DMS53 treated with DMSO at 0.1 percent for 48 hours (cell line): ENCODE measurements at regions not wholly inside any gene's neighbourhood (a gene's known extent, or its start where the extent isn't known, plus 50 kb on each side); places are given as distances from the start of the nearest gene placed in this dataset.
A peak's percentile ranks its signal among the peaks of the same experiment; 100 is the strongest.

Source experiments
- DNase-seq: peaks from one replicate; lab custom pipeline; 2025; ENCODE audit not compliant: unreplicated experiment; lab: John Stamatoyannopoulos, UW

DNA sequence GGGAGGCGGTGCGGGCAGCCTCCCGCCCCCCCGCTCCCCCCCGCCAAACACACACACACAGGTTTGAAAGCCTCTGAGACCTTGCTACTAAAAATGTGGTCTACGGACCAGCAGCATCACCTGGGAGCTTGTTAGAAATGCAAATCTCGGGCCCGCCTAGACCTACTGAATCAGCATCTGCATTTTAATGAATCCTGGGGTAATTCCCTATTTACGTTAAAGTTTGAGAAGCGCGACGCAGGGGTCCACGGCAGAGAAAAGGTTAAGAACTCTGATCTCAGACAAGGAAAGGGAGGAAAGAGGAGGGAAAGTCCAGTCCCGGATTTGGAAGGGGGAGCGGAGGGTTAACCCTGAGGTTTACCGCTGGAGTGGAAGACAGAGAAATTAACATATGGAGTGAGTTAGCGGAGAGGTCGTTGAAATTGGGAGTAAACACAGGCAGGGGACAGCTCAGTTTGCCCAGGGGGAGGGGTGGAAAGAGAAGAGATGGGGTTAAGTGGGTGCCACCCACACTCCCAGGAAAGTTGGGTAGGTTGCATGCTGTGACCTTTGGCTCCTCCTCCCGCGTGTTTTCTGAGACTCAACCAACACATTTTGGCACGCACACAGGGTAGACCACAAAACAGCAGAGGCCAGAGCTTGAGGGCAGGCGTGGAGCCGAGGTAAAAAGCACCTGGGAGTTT is 483.6 kb downstream of the BCOR start:
- peak; percentile 22 for DNase-seq

DNA sequence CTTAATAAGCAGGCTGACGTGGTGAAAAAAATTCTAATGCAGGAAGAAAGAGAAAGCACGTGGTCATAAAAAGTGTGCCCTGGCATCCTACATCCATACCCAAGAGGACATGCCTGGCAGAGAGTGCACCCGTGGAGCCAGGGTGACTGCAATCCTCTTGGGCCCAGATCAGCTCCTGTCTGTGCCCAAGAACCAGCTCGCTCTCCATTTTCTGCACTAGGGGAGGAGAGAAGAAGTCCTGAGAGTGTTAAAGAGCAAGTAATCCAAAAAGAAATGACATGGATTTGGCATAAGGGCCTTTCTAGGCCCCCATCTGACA is 483.1 kb downstream of the BCOR start:
- no peak for DNase-seq

DNA sequence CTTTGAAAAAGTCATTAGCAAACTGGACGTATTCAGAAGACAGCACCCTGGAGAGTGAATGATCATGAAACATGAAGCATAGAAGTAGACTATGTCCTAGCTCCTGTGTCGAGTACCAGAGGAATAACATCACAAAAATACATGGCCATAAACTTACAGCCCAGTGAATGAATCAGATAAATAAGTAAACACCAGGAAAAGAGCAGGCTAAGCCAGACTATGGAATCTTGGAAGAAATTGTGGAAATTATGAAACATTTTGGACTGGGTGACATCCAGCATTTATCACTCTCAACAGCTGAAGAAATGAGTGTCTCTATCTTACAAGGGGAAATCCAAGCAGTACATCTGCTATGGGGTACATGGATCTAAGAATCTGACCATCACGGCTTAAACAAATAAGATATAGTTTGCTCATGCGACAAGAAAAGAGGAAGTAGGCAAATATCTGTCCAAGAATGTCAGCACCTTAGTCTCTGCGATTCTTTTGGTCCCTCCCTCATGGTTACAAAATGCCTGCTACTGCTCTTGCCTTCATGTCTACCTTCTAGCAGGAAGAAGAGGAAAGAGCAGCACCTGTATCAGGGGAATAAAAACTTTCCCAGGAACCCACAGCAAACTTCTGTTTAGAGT is 481.5 kb downstream of the BCOR start:
- no peak for DNase-seq

DNA sequence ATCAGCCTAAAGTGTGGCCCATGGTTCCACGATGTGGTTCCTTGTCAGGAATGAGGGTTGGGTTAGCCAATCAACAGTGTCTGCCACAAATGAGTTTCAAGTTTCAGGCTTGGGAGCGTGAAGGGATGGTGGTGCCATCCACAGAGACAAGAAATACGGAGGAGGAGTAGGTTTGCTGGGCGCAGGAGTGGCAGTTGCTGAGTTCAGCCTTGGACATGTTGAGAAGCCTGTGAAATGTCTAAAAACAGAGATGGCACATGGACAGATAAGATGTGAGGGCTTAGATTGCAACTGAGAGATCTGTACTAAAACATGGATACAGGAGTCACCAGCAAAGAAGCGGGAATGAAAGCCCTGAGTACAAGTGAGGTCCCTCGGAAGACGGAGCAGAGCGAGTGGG is 481.0 kb downstream of the BCOR start:
- no peak for DNase-seq

DNA sequence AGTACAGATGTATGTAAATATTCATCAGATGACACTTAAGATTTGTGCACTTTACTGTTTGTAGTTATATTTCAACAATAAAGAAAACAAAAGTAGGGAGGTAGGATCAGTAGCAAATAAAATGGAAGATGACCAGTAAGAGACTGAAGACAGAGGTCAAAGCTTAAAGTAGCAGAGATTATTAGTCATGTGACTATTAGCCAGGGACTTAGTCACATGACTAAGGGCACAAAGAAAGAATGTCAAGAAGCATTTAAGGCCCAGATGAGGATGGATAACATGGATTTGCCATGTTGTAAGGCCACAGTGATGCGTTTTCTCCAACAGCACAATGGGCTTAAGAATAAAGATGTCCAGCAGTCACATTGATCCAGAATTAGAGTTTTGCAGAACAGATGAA is 479.6 kb downstream of the BCOR start:
- DNase-seq: no peak

DNA sequence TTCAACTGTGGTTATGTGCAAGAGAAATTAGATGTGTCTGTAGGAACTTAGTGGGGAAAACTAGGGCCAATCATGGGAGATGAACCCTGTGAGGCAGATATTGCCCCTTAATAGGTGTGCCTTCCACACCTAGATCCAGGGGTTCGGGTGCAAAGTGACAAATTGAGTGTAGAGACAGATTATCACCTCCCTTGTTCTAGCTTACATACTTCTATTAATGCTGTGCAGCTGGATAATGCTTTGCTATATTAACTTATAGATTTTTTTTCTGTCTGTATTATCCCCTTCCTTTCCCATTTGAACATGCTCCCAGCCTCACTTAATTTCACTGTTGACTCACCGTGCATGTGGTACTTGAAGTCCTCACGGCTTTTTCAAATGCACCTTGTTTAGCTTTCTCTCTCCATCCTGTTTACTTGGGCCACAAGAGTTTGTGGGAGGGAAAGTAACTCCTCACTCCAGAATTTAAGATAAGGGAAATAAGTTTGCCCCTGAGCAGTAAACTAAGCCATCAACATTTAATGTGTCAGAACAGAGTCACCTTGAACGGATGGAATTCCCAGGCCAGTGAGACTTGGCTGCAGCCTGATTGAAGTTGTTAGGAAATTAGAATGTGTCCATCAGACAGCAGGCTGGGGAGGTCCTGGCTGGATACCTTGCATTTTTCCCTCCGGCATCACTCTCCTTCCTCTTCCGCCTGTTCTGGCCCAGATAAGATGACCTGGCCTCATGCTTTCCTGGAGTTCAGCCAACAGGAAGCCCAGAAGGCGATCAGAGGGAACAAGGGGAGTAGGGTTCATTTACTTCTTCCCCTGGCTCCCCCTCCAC is 478.4 kb downstream of the BCOR start:
- peak; percentile 49 for DNase-seq

DNA sequence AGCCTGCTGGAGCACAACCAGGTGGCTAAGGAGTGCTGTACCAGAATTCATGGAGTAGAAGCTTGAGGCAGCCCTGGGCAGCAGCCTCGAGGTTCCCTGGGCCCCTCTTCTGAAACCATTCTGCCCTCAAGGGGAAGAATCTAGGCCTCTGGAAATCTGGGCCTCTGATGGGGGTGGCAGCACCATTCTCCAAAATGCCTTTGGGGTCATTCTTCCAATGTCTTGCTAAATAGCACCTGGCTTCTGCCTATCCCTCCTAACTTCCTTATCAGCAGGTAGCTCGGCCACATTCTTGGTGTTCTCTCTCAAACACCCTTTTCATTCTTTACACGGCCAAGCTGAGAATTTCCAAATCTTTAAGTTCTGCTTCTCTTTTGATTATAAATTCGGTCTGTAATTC is 473.6 kb downstream of the BCOR start:
- no peak for DNase-seq

DNA sequence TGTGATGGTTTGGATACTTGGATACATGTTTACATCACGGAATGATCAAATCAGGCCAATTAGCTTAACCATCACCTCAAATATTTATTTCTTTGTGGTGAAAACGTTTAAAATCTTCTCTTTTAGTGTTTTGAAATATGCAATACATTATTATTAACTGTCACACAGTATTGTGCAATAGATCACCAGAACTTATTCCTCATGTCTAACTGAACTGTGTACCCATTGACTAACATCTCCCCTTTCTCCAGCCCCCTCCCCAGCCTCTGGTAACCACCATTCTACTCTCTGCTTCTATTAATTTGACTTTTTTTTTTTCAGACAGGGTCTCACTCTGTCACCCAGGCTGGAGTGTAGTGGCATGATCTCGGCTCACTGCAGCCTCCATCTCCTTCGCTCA is 471.9 kb downstream of the BCOR start:
- DNase-seq: no peak

DNA sequence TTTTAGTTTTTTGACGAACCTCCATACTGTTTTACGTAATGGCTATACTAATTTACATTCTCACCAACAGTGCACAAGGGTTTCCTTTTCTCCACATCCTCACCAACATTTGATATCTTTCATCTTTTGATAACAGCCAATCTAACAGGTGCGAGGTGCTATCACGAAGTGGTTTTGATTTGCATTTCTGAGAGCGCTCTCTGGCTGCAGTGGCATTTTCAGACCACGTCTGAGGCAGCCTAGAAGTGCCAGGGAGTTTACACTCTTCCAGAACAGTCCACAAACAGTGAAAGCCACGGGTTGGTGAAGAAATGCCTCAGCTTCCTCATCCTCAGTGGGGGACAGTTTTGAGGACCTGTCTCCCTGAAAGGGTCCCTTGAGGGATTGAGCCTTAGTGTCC is 471.0 kb downstream of the BCOR start:
- DNase-seq: no peak

DNA sequence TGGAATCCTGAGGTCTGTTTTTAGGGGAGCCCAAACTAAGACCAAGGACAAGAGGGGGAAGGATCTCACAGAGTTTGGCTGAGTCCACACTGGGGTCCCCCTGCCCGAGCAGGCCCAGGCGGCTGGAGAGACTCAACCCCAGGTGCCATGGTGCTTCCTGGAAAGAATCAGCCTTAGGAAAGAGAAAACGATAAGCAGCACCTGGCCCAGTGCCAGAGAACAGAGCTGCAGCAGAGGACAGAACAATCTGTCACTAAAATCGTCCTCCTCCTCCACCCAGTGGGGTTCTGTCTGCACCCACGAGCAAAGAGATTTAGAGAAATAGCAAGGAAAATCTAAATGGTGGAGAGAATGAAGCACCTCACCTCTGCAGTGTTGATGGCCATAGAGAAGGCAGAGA is 470.5 kb downstream of the BCOR start:
- no peak for DNase-seq

DNA sequence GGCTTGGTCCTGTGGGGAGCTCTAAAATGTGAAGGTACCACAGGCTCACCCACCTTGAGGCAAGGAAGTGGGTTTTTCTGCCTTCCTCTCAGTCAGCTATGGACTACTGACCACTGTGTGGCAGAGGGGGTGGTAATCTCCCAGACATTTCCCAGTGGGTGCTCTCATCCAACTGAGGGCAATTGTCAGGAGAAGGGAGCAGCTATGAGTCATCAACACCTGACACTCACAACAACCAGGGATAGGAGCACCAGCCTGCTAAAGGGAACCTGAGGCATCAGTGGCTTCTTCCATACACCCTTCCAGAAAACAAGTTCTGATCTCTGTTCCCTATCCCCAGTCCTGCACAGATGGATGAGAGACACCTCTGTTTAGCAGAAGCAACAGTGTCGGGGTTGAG is 468.8 kb downstream of the BCOR start:
- DNase-seq: peak; percentile 26

DNA sequence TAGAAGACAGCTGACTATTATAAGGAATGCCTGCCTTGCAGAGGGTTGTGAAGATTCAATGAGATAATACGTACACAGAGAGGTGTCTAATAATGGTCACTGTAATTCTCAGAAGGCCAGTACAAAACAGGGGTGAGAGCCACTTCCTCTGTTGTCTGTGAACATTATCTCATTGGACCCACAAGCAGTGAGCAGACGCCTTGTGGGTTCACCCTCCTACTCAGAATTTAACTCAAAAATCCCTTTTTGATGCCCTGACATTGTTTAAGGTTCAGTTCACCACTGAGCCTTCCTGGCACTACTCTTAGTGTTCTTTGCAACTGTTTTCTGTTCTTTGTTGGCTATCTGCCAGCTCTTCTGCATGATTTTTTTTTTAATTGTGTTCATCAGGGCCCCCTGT is 467.4 kb downstream of the BCOR start:
- DNase-seq: no peak

DNA sequence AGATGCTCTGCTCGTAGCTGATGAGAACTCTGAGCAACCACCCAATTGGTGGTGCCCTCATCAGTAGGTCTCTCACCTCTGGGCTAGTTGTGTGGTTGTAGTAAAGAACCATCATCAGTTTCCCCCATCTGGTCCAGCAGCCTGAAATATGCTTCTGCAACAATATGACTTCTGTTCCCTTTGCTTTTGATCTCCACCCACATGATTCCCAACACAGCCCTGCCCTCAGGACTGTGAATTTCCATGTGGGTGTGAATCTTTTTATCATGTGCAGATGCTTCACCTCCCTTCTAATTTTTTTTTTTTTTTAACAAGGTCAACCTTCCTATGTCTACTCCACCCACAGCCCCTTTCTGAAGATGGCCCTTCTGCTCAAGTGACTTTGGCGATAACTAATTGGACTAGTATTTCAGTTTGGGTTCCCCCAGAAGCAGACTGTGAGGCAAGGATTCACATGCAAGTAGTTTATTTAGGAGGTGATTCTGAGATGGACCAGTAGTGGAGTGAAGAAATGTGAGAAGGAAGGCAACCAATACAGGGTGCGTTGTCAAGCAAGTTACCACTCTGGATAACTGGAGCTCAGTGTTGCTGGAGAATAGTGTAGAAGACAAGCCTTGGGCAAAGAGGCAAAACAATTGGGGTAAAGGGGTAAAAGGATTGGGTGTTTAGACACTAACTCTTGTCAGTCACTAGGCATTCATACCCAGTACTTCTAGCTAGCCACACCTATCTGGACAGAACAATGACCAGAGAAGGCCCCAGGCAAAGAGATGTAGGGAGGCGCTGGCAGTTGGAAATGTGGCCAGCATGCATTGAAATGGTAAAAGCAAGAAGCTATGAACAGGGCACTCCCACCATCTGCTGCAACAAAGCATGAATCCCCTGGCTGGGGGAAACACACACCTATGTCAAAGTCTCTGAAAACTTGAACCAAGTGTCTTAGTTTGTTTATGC is 466.2 kb downstream of the BCOR start:
- no peak for DNase-seq

DNA sequence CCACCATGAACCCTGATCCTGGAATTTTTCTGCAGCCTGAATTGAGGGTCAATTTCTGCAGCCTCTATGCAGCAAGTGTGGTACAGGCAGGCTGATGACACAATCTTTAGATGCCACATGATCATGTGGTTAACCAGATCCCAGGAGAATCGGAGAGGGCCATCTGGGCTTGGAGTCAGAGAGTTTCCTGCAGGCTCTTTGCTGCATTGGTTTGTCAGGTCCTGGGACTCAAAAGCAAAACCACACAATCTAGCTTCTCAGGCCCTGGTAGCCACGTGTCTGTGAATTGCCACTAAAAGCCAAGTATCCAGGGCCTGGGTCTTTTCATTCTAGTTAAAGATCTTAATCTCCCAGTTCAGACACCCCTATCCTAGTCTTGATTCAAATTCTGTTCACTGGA is 464.5 kb downstream of the BCOR start:
- DNase-seq: no peak

DNA sequence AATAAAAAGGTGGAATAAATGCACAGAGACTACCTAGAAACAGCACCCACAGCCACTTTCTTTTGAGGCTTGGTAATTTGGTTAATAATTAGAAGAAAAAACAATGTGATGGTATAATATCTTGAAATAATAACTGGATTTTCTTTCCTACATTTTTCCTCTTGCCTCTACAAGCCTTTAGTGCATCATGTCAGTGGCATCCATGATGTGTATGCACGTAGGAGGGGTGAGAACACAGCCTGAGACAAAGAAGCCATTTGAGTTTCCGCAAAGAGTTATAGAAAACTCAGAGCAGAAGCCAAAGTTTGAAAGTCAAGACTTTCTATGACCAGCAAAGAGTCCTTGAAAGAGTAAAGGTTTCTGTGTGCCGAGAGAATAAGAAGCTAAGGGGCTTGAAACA is 461.3 kb downstream of the BCOR start:
- no peak for DNase-seq

DNA sequence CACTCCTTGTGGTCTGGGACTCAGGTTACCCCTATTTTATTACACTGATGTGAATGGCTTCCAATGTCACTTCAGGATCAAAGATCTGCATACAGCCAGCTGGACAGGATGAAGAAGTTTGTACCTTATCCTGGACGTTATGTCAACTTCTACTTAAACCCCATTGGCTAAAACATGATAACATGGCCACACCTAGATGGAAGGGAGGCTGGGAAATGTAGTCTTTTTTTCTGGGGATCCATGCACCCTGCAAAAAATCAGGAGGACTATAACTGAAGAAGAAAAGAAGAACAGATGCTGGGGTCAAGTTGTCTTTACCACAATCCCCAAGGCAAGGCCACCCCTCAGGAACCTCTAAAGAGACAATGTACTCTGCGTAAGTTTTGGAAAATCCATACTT is 459.2 kb downstream of the BCOR start:
- DNase-seq: no peak

DNA sequence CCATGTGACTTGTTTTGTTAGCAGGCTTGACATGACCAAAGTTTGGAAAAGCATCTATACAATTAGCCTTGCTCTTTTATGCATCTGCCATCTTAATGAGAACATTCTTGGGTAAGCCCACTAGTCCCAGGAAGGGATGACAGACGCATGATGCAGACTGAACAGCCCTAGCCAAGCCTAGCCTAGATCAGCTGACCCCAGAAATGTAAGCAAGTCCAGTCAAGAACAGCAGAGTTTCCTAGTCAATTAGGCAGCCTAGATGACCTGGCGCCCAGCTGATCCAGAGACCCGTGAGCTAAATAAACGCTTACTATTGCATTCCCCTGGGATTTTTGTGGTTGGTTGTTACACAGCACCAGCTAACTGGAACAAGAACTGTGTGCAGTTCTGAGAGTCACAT is 457.9 kb downstream of the BCOR start:
- no peak for DNase-seq

DNA sequence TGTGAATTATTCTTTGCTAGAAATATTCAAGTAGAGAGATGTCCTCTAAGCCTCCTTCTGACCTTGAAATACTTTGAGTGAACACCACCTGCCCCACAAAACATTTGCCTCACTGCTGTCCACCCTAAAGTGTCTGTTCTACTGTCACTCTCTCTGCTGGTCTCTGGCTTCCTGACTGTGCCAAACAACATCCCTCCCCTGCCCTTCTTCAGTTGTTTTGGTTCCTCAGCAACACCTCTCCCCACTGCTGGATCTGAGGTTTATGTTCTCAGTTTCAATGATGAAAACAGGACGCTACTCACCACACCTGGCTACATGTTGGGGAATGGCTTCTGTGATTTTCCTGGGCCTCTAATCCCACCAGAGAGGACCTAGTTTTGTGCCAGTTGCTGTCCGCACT is 456.9 kb downstream of the BCOR start:
- no peak for DNase-seq

DNA sequence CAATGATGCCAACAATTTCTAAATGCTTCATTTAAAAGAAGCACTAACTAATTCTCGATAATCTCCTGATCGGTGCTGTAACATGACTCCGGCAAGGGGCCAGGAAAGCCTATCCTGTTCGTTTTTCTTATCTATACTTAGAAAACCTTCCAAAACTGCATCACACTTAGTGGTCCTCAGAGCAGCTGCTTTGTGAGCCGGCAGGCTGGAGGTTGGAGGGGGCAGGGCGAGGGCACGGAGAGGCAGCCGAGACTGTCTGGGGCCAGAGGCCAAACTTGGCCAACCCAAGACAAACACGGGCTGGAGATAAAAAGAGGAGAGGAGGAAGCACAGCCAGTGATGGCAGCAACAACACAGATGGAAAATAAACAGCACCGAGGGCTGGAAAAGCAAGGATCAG is 455.7 kb downstream of the BCOR start:
- no peak for DNase-seq

DNA sequence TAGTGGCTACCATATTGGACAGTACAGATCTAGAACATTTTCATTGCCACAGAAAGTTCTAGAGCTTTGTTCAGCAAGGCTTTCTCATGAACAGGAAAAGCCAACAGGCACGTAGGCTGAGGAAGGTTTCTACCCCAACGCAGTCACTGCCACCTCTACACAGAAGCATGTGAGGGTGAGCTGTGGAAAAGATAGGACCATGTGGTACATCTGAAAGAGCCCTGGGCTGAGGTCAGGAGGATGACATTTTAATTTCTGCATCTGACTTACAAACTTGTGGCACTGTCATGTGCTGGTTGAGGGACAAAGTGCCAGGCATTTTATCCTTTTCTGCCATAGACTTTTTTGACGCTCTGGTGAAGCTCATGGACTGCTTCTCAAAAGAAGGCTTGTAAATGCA is 454.2 kb downstream of the BCOR start:
- no peak for DNase-seq

DNA sequence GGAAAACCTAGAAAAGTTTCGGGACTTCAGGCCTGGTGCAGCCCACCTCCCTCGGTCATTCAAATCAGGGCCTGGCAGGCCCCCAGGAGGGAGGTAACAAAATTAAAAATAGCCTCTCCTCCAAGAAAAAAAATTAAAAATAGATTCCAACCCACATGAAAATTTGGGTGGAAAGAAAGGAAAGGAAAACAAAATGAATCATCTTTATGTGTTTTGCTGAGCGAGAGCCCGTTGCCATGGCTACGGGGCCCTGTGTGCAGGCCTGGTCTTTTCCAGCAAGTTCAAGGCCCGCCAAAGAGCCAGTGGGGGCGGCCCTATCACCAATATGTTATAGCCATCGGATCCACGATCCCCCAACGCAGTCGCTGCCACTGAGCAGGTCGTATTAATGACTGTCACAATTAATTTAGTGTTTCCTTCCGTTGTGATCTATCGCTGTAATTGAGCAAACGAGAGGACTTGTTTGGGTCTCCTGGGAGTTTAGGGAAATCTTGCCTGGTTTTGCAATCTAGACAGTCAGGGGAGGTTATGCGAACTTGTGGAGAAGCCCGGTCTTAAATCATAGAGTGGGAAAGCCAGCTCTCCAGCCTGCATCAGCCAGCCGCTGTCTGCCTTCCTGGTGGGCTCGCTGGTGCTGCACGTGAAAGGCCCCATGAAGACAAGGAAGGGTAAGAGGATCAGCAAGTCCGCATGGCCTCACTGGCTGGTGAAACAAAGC is 452.4 kb downstream of the BCOR start:
- DNase-seq: no peak
